ENCODE measurements at regions not wholly inside any gene's neighbourhood (a gene's known extent, or its start where the extent isn't known, plus 50 kb on each side); places are given as distances from the start of the nearest gene placed in this dataset.

DNA sequence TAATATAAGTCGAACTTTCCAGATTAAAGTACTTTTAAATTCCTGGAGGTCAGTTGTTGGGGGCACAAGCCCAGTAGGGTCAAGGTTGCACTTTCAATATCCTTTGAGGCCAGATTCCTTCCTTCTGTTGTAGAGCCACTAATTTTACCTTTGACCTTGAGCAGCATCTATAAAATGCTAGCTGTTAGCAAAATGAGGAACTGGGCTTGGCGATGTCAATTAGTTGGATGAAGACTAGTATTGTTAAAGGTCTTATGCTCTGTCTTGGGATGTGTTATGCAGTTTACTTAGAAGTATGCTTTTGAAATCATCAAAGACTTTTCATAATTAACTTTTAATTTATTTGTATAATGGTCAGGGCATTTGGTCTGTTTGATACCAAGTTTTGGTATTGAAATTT, 425.9 kb upstream of the PROX1 start:
- TF ChIP-seq CTCF (IDR thresholded peaks at IDR 0.05): no peak
- TF ChIP-seq POLR2A (IDR thresholded peaks at IDR 0.05): no peak
